Breast epithelium (tissue), 3 donors: ENCODE measurements at regions not wholly inside any gene's neighbourhood (a gene's known extent, or its start where the extent isn't known, plus 50 kb on each side); places are given as distances from the start of the nearest gene placed in this dataset.

Experiments
- CTCF ChIP-seq, 3 donors: fragments of 450-650 bp; IDR thresholded peaks; one replicate each; pipeline ENCODE4 v1.5.1; 2016 to 2017; ENCODE audit warnings: antibody characterized with exemption in 3 of 3, mild to moderate bottlenecking in 3 of 3, moderate library complexity in 3 of 3
- POLR2A ChIP-seq: fragments of 450-650 bp; IDR thresholded peaks from one replicate; pipeline ENCODE4 v1.6.1; 2016; ENCODE audit warnings: antibody characterized with exemption, mild to moderate bottlenecking, moderate library complexity
- POLR2AphosphoS5 ChIP-seq, 3 donors: sonication (generic); formaldehyde crosslinking; IDR thresholded peaks; one replicate each; pipeline ENCODE4 v1.6.1; 2017; ENCODE audit warnings: antibody characterized with exemption in 3 of 3

- no peak for TF ChIP-seq CTCF (IDR thresholded peaks at IDR 0.05)
- no peak for TF ChIP-seq POLR2A
- no peak for TF ChIP-seq POLR2AphosphoS5 (IDR thresholded peaks at IDR 0.05)
These were observed 571.3 kb upstream of the CNTNAP5 start for GRCh38 chr2:123453772-123454171.
